NT2/D1 (cell line): ENCODE measurements at regions not wholly inside any gene's neighbourhood (a gene's known extent, or its start where the extent isn't known, plus 50 kb on each side); places are given as distances from the start of the nearest gene placed in this dataset.

Experiments used
- DNase-seq: peaks from one replicate; pipeline ENCODE4 v3.0.0-alpha.2; 2011; ENCODE audit warnings: low read depth, low spot score
- H3K27me3 ChIP-seq: 2 replicates; pipeline ENCODE4 v1.6.0; 2011; ENCODE audit warnings: mild to moderate bottlenecking; ENCODE audit not compliant: insufficient read length, insufficient read depth
- H3K36me3 ChIP-seq: 2 replicates; pipeline ENCODE4 v1.6.1; 2011; ENCODE audit warnings: mild to moderate bottlenecking, low read length, mixed read lengths; ENCODE audit not compliant: insufficient read depth, insufficient read length
- H3K4me1 ChIP-seq: 2 replicates; pipeline ENCODE4 v1.5.1; 2011; ENCODE audit not compliant: insufficient read depth, insufficient read length
- H3K4me3 ChIP-seq: 2 replicates; pipeline ENCODE4 v1.5.1; 2011; ENCODE audit warnings: low read depth; ENCODE audit not compliant: insufficient read length
- H3K9ac ChIP-seq: 2 replicates; pipeline ENCODE4 v1.6.0; 2011; ENCODE audit warnings: low read depth; ENCODE audit not compliant: insufficient read length
- H3K9me3 ChIP-seq: 2 replicates; pipeline ENCODE4 v1.5.1; 2011; ENCODE audit warnings: mild to moderate bottlenecking, low read length; ENCODE audit not compliant: insufficient read depth
- SUZ12 ChIP-seq: IDR thresholded peaks from 2 replicates; pipeline ENCODE4 v1.6.1; 2011; ENCODE audit not compliant: insufficient read length, insufficient read depth; ENCODE audit errors: extremely low read depth
- YY1 ChIP-seq: IDR thresholded peaks from 2 replicates; pipeline ENCODE4 v1.6.1; 2011; ENCODE audit not compliant: insufficient read length, insufficient read depth
- ZNF274 ChIP-seq: IDR thresholded peaks from 2 replicates; pipeline ENCODE4 v1.6.1; 2011; ENCODE audit warnings: mild to moderate bottlenecking, low read depth, low read length

DNA sequence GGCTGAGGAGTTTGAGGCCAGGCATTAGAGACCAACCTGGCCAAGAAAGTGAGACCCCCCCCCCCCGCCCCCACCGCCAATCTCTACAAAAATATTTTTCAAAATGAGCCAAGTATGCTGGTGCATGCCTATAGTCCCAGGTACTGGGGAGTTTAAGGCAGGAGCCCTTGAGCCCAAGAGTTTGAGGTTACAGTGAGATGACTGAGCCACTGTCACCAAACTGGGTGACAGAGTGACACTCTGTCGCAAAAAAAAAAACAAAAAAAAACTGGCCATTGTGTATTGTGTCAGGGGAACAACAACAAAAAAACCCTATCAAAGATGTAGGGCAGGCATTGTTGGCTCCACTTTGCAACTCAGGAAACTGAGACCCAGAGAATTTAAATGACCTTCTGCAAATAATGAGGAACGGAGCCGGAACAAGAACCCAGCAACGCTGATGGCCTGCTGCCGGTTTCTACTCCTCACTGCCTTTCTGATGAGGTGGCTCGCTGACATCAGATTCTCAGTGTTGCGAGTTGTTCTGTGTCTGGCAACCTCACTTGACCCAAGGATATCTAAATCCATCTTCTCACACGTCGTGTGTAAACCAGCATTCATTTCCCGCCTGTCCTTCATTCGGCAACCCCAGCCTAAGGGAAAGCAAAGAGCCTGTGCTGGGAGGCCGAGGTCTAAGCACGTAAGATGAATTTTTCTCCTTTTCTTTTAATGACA, 195.2 kb upstream of the CRY1 start:
- H3K4me1 ChIP-seq: no peaks in the 10 kb centered on the region
- H3K9me3 ChIP-seq: peaks cover 13% of the 10 kb centered on the region; the same call in 1 of the 2 replicates
- no peaks in the 10 kb centered on the region for H3K36me3 ChIP-seq
- no peaks in the 10 kb centered on the region for H3K27me3 ChIP-seq
- DNase-seq: no peak
- H3K4me3 ChIP-seq: no peak overlapping the region
- no peak overlapping the region for H3K9ac ChIP-seq
- TF ChIP-seq SUZ12 (no peak), YY1 (no peak), ZNF274 (no peak)

DNA sequence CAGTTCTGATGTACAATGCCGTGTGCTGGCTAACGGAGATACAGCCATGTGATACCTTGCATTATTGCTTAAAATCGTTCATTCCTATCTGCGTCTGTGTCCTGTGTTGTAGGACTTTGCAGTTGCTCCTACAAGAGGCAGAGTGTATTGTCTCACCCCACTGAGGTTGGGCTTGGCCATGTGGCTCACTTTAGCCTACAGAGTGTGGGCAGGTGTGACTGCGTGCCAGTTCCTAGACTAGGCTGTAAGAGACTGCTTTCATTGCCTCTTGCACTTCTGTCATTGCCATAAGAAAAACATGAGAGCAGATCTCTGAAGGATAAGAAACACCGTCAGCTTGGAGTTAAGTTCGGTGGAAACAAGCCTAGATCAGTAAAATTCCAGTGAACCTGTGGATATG, 197.7 kb upstream of the CRY1 start:
- no peak for TF ChIP-seq YY1
- no peak for TF ChIP-seq ZNF274
- no peak for TF ChIP-seq SUZ12
- peaks cover 1% of the 10 kb centered on the region; the same call in 1 of the 2 replicates for H3K9me3 ChIP-seq
- H3K36me3 ChIP-seq: no peaks in the 10 kb centered on the region
- no peak overlapping the region for H3K9ac ChIP-seq
- H3K4me3 ChIP-seq: no peak overlapping the region
- no peaks in the 10 kb centered on the region for H3K4me1 ChIP-seq
- no peaks in the 10 kb centered on the region for H3K27me3 ChIP-seq
- no peak for DNase-seq

DNA sequence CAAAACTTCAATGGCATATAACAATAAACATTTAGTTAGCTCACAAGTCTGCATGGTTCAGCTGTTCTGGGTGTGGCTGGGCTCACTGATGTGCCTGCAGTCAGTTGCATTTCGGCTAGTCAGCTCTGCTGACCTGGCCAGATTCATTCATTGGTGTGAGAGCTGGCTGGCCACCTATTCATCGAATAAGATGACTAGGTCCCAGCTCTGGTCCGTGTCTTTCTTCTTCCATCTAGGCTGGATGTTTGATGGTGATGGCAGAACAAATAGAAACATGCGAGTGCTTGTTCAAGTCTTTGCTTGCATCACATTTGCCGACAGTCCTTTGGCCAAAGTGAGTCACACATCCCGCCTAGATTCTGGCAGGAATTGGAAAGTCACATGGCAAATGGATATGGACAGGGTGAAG, 203.3 kb upstream of the CRY1 start:
- no peak for DNase-seq
- H3K36me3 ChIP-seq: no peaks in the 10 kb centered on the region
- no peaks in the 10 kb centered on the region for H3K27me3 ChIP-seq
- TF ChIP-seq ZNF274: no peak
- TF ChIP-seq SUZ12: no peak
- no peak for TF ChIP-seq YY1
- H3K4me3 ChIP-seq: no peak overlapping the region
- no peak overlapping the region for H3K9ac ChIP-seq
- H3K9me3 ChIP-seq: no peaks in the 10 kb centered on the region
- no peaks in the 10 kb centered on the region for H3K4me1 ChIP-seq

DNA sequence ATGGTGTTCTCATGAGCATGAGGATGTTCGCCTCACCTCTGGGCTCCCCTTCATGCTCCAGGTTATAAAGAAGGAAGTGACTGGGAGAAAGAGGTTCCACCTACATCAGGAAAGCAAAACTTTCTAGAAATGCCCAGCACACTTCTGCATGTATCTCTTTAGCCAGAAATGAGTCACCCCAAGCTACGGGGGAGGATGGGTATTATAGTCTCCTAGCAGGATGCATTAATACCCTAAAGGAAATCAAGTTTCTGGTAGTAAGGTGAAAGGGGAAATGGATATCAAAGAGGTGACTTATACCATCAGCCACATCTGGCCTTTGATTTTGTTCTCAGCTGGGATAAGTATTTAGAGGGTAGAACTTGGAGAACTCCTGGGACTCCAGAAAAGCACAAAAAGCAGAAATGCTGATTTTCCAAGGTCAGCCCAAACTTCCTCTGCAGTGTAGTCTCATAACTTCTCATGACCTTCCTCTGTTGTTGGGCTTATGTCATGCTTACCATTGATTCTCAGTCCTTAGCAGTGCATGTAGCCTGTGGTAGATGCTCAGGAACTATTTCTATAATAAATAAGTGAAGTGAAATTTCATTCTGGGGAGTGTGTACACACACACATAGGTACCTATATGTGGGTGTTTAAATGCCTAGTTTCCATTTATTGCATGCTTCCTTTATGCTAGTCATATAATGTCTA, 209.4 kb upstream of the CRY1 start:
- Histone ChIP-seq H3K36me3 (no peaks in the 10 kb centered on the region), H3K9ac (no peak overlapping the region), H3K4me1 (no peaks in the 10 kb centered on the region), H3K27me3 (no peaks in the 10 kb centered on the region), H3K4me3 (no peak overlapping the region), H3K9me3 (no peaks in the 10 kb centered on the region)
- no peak for TF ChIP-seq SUZ12
- no peak for TF ChIP-seq YY1
- TF ChIP-seq ZNF274: no peak
- no peak for DNase-seq

DNA sequence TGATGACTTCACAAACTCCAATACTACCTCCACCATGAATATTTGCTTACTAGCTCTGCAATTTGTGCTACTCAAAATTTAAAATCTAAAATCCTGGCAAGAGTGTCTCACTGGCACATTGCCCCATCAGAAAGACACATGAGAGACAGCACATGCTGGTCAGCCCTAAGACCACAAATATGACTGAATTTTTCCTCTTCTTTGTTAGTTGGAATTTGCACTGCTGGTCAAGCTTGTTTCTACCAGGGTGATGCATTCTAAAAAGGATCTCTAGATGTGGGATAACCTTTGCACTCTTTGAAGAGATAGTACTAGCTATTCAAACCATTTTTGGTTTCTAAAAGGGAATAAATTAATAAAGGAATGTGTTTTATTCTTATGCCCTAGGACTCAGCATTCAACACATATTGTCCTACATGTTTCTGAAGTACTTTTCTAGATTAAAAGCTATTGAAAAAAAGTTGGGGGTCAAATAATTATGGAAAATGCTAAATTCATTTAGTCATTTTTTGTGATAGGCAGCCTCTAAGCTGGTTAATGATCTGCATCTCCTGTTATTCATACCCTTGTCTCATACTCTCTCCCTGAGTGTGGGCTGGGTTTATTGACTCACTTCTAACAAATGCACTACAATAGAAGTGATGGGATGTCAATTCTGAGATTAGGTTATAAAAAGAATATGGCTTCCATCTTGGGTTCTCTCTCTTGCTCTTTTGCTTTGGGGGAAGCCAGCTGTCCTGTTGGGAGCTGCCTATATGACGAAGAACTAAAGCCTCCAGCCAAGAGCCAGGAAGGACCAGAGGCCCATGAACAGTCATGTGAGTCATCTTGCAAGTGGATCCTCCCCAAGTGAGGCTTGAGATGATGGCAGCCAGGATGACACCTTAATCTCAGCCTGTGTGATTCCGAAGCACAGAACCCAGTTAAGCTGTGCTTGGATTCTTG, 211.5 kb upstream of the CRY1 start:
- no peak overlapping the region for H3K4me3 ChIP-seq
- H3K4me1 ChIP-seq: no peaks in the 10 kb centered on the region
- H3K36me3 ChIP-seq: no peaks in the 10 kb centered on the region
- TF ChIP-seq ZNF274 (no peak), SUZ12 (no peak), YY1 (no peak)
- no peak for DNase-seq
- no peaks in the 10 kb centered on the region for H3K9me3 ChIP-seq
- H3K9ac ChIP-seq: no peak overlapping the region
- no peaks in the 10 kb centered on the region for H3K27me3 ChIP-seq

DNA sequence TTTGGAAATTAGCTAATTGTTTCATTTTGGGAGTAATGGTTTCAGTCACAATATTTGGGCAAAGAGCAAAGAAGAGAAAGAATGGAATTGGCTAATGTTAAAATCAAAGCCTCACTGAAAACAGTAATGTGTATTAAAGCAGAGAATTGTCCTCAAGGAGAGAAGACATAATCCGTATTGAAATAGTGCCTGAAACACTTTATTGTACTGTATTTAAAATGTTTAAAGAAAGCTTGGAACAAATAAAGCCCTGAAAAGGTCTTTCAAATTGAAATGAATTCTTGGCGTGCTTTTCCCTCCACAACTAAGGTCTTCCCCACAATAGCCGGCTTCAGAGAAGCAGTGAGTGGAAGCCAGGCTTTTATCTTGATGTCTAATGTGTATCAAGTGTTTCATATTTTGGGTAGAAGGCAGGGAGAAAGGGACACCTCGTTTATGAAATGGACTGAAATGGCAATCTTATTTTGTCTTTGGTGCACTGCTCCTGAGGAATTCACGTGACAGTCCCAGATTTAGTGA, 212.9 kb upstream of the CRY1 start:
- Histone ChIP-seq H3K9ac (no peak overlapping the region), H3K9me3 (no peaks in the 10 kb centered on the region), H3K4me3 (no peak overlapping the region), H3K36me3 (no peaks in the 10 kb centered on the region), H3K27me3 (no peaks in the 10 kb centered on the region), H3K4me1 (no peaks in the 10 kb centered on the region)
- DNase-seq: no peak
- TF ChIP-seq ZNF274 (no peak), YY1 (no peak), SUZ12 (no peak)

DNA sequence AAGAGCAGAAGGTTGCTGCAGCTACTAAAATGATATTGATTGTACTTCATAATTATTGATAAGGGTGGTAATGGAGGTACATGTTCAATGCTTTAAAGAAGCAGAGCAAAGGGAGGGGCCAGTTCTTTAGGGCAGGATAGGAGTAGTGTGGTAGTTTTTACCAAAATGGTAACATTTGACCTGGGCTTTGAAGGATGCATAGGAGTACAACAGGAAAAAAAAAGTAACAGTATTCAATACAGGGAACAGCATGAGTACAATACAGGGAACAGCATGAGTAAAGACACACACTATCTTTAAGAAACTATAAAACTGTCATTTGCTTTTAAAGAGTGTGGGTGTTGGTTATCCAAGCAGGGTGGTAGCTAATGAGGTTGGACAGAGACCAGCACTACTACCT, 215.0 kb upstream of the CRY1 start:
- TF ChIP-seq SUZ12 (no peak), ZNF274 (no peak), YY1 (no peak)
- no peak overlapping the region for H3K9ac ChIP-seq
- DNase-seq: no peak
- H3K36me3 ChIP-seq: no peaks in the 10 kb centered on the region
- H3K4me1 ChIP-seq: no peaks in the 10 kb centered on the region
- no peaks in the 10 kb centered on the region for H3K9me3 ChIP-seq
- H3K4me3 ChIP-seq: no peak overlapping the region
- no peaks in the 10 kb centered on the region for H3K27me3 ChIP-seq
